UCSD-AML1 (cell line): ENCODE measurements at regions not wholly inside any gene's neighbourhood (a gene's known extent, or its start where the extent isn't known, plus 50 kb on each side); places are given as distances from the start of the nearest gene placed in this dataset.
"Not testable (repeated sequence)": the region's sequence is repeated elsewhere in the genome, so short reads cannot be mapped to it uniquely, and the experiment has no call there.

ENCODE experiments used
- DNase-seq: peaks from one replicate; lab custom pipeline; 2025; ENCODE audit not compliant: unreplicated experiment; lab: John Stamatoyannopoulos, UW

DNA sequence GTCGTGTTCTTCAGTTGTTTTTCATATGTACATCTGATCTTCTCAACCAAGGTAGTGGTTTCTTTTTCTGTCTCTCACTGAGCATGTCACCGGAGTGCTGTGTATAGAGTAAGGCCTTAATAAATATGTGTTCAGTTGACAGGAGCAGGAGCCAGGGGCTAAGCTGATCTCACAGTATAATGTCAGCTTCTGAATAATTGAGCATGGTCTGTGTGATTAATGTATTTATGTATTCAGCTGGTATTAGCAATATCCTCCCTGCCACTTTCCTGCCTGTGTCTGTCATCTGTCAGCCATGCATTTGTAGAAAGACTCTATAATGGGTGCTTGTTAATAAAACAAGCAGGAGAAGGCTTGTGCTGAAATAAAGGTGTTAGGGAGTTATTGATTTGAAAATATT lies 198.9 kb downstream of the ADCYAP1 start:
- no peak for DNase-seq

DNA sequence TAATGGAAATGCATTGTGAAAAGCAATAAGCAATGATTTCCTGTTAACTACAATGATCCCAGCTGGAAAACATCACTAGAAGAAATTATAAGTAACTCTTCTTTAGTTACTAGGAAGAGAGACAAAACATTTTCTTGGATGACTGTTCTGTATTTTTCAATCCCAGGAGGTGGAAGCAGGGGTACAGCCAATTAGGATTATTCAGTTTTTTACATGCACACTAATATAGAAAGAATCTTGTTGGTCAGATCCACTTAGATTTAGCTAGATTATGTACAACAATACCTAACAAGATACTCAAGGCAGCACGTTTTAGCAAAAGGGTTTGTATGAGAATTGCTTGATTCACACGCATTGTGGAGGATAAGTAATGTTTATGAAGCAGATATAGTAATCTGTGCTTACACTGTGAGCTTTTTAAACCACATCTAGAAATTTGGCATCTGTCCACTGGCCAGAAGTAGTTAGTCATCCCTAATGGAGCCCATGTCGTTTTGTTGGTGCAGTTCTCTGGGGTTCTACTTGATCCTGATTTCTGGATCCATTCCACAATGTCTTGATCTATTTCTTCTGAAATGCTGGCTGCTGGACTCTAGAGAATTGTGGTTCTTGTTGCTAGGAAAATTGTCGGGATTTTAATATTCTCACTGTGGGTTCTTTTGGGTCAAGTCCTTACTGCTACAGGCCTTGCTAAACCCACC lies 199.7 kb downstream of the ADCYAP1 start:
- no peak for DNase-seq

DNA sequence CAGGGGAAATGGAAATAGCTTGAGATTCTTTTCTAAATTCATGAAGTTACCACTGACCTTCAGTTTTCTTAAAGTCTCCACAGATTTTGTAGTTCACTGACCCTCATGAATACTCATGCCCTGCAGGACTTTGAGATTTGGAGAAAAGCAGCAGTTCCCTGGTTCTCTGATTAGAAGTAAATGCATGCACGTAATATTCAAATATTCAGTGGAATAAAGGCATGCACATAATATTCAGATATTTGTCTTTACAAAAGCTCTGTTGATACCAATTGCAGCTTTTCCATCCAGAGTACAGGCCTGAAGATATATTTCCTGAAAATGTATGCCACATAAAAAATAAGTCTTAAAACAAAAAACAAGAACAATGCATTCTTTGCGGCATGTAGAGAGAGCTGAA lies 219.8 kb downstream of the ADCYAP1 start:
- DNase-seq: no peak

DNA sequence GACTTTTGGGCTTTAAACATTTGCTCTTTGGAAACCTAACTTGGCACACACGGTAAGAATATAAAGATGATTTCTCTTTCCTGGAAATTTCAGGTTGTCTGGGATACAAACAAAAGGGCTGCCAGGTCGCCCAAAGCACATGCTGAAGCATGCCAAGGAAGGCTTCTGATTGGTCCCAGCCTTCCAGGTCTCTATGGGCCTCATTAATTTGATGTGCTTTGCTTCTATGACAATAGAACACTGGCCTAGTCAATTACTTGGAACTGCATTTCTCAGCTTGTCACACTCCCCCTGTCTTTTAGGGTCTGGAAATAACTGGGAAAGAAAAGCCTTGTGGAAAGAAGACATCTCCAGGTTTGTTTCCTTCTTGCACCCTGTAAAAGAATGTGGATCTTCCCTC lies 228.9 kb downstream of the ADCYAP1 start:
- DNase-seq: no peak

DNA sequence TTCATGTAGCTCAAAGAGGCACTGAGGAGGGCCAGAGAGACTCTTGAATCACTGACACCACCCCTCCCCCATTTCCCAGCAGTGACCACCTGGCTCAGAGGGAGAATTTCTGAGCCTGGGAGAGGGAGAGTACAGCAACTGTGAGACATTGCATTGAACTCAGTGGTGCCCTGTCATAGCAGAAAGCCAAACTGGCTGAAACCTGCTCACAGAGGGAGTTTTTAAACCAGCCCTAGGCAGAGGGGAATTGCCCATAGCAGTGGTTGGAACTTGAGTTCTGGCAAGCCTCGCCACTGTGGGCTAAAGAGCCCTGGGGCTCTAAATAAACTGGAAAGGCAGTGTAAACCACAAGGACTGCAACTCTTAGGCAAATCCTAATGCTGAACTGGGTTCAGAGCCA lies 243.1 kb downstream of the ADCYAP1 start:
- DNase-seq: no peak

DNA sequence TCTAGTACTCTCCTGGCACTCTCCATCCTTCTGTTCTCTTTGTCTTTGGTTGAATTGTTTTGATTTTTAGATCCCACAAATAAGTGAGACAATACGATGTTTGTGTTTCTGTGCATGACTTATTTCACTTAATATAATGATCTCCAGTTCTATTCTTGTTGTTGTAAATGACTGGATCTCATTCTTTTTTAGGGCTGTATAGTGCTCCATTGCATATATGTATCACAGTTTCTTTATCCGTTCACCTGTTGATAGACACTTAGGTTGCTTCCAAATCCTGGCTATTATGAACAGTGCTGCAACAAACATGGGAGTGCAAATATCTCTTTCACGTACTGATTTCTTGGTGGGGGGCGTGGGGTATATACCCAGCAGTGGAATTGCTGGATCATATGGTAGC lies 245.0 kb downstream of the ADCYAP1 start:
- no peak for DNase-seq

DNA sequence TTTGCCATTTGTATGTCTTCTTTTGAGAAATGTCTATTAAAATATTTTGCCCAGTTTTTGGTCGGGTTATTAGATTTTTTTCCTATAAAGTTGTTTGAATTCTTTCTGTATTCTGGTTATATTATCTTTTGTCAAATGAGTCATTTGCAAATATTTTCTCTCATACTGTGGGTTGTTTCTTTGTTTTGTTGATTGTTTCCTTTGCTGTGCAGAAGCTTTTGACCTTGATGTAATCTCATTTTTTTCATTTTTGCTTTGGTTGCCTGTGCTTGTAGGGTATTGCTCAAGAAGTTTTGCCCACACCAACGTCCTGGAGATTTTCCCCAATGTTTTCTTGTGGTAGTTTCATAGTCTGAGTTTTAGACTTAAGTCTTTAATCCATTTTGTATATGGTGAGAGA lies 245.7 kb downstream of the ADCYAP1 start:
- DNase-seq: no peak

DNA sequence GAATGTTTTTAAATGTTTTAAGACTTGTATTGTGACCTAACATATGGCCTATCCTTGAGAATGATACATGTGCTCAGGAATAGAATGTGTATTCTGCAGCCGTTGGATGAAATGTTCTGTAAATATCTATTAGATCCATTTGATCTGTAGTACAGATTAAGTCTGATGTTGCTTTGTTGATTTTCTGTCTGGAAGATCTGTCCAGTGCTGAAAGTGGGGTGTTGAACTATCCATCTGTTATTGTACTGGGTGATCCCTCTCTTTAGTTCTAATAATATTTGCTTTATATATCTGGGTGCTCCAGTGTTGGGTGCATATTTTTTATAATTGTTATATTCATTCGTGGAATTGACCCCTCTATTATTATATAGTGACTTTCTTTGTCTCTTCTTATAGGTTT lies 248.3 kb downstream of the ADCYAP1 start:
- DNase-seq: not testable (repeated sequence)

DNA sequence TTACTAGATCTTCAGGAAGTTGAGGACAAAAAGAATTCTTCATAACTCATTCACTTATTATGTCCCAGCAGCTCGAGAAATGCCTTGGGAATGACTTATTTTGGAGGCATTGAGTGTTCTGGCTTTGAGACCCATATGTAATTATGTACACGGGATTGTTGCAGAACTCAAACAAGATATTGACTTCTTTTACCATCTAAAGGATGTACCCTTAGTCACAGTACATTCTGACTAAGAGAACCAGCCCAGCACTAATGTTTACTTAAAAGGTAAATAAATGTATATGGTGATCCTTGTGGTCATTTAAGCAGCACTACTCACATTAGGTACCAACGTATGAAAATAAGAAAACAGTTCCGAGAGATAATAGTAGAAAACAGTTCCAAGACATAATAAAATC lies 268.9 kb downstream of the ADCYAP1 start:
- no peak for DNase-seq

DNA sequence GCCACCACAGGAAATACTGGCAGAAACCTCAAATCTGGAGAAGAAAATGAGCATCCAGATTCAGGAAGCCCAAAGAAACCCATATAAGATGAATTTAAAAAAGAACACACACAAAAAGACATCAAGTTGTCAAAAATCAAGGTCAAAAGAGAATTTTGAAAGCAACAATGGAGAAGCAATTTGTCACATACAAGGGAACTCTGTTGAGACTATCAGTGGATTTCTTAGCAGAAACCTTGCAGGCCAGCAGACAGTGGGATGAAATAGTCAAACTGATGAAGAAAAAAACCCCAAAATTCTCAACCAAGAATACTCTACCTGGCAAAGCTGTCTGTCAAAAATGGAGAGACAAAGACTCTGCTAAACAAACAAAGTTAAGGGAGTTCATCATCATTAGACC lies 272.6 kb downstream of the ADCYAP1 start:
- no peak for DNase-seq

DNA sequence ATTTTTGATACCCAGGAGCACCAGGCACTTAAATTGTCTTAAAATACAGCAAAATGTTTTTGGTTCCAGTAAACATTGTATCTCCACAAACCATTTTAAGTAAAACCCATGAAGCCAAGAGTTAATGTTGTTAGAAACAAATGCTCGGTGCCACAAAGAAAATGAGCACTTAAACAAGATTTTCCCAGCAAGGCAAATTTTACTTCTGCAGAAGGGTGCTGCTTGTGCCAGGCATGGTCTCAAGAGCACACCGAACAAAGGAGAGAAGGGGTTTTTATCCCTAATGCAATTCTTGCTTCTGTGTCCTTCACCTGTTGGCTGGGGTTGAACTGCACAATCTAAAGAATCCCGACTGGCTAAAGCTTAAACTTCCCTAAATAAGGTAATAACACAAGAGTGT lies 286.7 kb downstream of the ADCYAP1 start:
- DNase-seq: no peak

DNA sequence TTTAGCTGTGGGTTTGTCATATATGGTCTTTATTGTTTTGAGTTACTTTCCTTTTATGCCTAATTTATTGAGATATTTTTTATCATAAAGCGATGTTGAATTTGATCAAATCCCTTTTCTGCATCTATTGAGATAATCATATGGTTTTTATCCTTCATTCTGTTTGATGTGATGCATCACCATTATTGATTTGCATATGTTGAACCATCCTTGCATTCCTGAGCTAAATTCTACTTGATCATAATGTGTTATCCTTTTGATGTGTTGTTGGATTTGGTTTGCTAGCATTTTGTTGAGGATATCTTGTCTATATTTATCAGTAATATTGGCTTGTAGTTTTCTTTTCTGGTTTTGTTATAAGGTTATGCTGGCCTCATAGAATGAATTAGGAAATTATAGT lies 308.5 kb downstream of the ADCYAP1 start:
- no peak for DNase-seq

DNA sequence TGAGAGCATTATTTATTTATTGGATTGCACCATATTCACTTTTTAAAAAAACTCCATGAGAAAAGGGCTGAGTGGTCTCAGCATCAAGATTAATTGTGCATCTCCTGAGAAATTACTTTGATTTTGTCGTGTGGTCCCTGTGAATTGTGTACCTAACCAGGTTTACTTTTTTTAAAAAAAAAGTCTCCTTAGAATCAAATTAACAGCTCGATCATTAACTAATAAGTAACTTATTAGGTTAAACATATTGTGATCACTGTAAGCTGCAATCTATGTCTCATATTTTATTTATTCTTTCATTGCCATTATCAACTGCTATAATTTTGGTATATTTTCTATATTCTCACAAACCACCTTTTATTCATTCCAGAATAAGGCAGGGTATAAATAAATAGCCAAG lies 318.2 kb downstream of the ADCYAP1 start:
- DNase-seq: no peak

DNA sequence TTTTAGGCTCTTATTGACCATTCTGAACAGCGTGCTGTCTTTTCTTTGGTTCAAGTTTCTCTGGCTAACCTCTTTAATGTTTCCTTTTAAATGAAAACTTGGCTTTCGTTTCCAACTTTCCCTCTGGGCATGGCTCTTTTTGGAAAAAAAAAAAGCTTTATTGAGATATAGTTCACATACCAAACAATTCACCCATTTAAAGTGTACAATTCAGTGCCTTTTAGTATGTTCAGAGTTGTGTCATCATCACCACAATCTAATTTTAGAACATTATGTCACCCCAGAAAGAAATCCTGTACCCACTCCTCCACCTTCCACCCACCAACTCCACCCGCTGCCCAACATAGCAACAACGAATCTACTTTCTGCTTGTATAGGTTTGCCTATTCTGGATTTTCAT lies 322.4 kb downstream of the ADCYAP1 start:
- DNase-seq: no peak

DNA sequence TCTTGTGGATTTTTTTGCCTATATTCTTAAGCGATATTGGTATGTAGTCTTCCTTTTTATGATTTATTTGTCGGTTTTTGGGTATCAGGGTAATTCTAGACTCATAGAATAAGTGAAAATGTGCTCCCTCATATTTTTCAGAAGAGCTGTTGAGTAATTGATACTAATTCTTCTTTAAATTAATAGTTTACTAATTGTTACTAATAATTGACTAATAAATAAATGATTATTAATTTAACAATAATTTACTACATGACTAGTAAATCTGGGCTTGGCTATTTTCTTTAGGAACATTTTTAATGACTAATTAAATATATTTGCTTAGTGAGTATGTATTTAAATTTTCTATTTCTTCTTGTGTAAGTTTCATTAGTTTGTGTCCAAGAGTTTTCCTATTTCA lies 325.0 kb downstream of the ADCYAP1 start:
- DNase-seq: no peak

DNA sequence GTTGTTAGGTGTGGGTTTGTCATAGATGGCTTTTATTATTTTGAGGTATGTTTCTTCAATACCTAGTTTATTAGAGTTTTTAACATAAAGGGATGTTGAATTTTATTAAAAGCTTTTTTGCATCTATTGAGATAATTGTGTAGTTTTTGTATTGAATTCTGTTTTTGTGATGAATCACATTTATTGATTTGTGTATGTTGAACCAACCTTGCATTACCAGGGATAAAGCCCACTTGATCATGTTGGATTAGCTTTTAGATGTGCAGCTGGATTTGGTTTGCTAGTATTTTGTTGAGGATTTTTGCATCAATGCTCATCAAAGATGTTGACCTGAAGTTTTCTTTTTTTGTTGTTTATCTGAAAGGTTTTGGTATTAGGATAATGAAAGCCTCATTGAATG lies 328.2 kb downstream of the ADCYAP1 start:
- DNase-seq: no peak

DNA sequence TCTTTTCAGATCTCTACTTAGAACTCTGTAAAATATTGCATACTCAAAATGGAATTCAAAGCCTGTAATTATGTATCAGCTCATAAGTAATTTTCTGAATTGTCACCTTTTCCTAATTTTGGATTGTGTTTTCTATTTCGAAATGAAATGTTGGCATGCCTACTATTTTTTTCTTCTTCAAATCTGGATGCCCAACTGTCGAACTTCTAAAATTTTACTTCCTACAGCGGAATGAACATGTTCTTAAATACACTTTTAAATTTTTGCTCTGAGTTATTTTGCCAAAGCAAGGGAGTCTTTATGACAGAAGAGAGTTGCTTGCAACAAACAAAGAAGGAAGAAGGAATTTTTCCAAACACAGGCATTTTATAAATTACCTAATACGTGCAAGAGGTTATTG lies 336.0 kb downstream of the ADCYAP1 start:
- DNase-seq: no peak

DNA sequence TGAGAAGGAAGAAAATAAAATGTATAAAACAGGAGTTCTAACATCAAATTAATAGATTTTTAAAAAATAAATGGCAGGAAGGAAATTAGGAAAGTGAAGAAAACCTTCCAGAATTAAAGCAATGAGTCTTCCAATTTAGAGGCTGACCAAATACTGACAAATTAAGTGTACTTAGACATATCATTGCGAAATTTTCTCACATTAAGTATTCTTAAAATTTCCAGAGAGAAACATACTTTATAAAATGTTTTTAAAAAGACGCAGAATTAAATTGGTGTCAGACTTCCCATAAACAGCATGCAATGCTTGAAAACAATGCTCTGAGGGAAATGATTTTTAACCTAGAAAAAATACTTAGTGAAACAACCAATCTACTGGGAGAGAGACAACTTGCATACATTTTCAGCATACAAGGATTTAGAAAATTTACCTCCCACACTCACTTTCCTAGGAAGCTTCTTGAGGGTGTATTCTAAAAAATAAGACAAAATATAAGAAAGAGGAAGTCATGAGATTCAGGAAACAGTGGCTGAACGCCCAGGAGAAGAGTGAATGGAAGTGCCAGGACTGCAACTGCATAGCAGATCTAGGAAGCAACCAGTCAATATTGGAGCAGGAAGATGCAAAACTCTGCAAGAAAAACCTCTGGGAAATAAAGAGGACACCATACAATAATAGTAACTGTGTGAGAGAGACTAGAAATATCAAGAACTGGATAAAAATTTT lies 339.9 kb downstream of the ADCYAP1 start:
- DNase-seq: no peak

DNA sequence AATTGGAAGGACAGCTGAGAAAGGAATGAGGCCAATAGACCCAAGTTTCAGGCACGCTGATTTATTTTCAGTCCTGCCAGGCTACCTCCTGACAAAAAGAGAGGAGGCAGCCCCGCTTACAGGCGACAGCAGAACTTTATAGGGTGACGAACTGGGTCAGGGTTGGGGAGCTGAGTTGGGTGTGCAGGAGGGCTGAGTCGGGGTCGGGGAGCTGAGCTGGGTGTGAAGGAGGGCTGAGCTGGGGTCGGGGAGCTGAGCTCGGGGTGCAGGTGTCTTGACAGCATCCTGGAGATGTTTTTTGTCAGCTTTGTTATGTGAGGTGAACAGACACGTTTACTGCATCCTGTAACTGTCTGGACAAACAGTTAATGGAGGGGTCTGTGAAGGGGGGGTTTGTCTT lies 342.2 kb downstream of the ADCYAP1 start:
- DNase-seq: no peak

DNA sequence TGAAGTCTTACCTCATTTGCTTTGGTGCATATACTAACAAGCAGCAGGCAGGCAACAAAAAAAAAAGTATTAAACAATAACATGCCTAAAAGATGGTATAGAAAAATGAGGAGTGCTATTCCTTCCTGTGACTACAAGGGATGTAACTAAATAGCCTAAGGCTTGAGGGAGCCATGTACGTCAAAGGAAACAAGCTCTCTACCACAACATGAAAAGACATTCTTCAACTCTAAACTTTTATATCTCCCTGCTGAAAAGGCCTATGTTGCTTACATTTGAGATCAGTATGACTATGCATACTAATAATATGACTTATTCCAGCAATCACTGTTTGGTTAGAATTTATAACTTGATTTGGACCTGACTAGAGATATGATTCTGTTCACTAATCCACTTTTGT lies 347.9 kb downstream of the ADCYAP1 start:
- DNase-seq: no peak

DNA sequence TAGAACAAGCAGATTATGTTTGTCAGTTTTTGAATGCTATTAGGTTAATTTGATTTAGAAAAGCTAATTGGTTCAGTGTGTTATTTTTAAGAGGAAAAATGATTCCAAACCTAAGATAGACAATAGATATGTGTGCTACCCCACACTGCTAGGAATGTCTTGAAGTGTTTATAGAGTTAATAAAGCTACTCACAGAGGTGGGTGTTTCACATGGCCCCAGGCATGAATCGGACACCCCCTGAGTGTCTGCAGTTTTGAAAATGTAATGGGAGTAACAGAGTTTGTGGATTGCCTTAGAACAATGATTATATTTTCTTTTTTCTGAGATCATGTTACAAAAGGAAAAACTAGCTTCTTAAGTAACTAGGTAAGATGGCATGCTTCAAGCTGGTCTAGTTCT lies 348.3 kb downstream of the ADCYAP1 start:
- no peak for DNase-seq

DNA sequence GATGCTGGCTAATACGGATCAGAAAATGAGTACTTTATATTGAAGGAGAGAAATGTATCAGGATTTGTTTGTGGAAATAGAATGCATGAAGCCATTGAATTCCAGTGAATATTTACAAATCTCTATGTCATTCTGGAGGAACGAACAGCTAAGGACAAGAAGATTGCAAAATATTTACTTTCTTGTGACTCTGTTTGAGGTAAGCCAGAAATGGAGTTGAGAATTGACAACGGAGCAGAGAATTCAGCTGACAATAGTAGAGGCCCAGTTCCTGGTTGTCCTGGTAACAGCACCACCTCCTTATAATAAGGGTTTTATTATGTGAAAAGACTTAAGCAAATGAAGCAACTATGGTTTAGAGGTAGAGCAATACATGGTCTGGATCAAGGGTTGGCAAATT lies 349.2 kb downstream of the ADCYAP1 start:
- DNase-seq: no peak

DNA sequence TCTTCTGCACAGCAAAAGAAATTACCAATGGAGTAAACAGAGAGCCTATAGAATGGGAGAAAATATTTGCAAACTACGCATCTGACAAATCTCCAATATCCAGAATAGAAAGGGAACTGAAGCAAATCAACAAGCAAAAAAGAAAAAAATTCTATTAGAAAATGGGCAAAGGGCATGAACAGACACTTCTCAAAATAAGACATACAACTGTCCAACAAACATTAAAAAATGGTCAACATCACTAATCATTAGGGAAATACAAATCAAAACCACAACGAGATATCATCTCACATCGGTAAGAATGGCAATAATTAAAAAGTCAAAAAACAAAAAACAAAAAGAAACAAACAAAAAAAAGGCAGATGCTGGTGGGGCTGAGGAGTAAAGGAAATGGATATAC lies 356.4 kb downstream of the ADCYAP1 start:
- no peak for DNase-seq
